ENCODE measurements at regions not wholly inside any gene's neighbourhood (a gene's known extent, or its start where the extent isn't known, plus 50 kb on each side); places are given as distances from the start of the nearest gene placed in this dataset.

GRCh38 chr5:60509519-60509918, 190.4 kb downstream of the DEPDC1B start:
- H3K27ac ChIP-seq = no peak overlapping the region
- no peaks in the 10 kb centered on the region for H4K20me1 ChIP-seq (ENCODE audit: insufficient read depth, poor library complexity, severe bottlenecking)
- WGBS (ENCODE audit: low lambda C conversion rate, missing lambda C conversion rate) = 94% methylated on average over 2 of the region's 2 CpGs
- no peak for DNase-seq (ENCODE audit: low spot score)
- H3K4me2 ChIP-seq = no peak overlapping the region
- no peaks in the 10 kb centered on the region for H3K9me3 ChIP-seq (ENCODE audit: low read depth)
- no peaks in the 10 kb centered on the region for H3K27me3 ChIP-seq
- no peaks in the 10 kb centered on the region for H3K9me2 ChIP-seq (replicated peaks; ENCODE audit: insufficient read depth)
- TF ChIP-seq EZH2 (IDR thresholded peaks at IDR 0.05; ENCODE audit: borderline replicate concordance) (no peak), CTCF (IDR thresholded peaks at IDR 0.05; ENCODE audit: poor library complexity) (no peak), EZH2phosphoT487 (IDR thresholded peaks at IDR 0.05; ENCODE audit: low read depth, severe bottlenecking, unreplicated experiment) (no peak)
- no peaks in the 10 kb centered on the region for H3K36me3 ChIP-seq (replicated peaks; ENCODE audit: insufficient read depth, low read depth)
- H2AFZ ChIP-seq = no peak overlapping the region
- no peak overlapping the region for H3K4me3 ChIP-seq
- peaks cover 8% of the 10 kb centered on the region for H3K4me1 ChIP-seq (ENCODE audit: insufficient read depth)
- no peaks in the 10 kb centered on the region for H3K79me2 ChIP-seq

GRCh38 chr5:60507687-60508086, 192.3 kb downstream of the DEPDC1B start:
- Histone ChIP-seq H3K4me2 (no peak overlapping the region), H3K27ac (peak overlapping the region; percentile 45), H4K20me1 (ENCODE audit: insufficient read depth, poor library complexity, severe bottlenecking) (no peaks in the 10 kb centered on the region), H3K4me1 (ENCODE audit: insufficient read depth) (peaks cover 14% of the 10 kb centered on the region), H3K27me3 (no peaks in the 10 kb centered on the region), H3K9me2 (replicated peaks; ENCODE audit: insufficient read depth) (no peaks in the 10 kb centered on the region), H3K4me3 (no peak overlapping the region), H3K79me2 (no peaks in the 10 kb centered on the region), H3K9me3 (ENCODE audit: low read depth) (no peaks in the 10 kb centered on the region), H3K36me3 (replicated peaks; ENCODE audit: insufficient read depth, low read depth) (no peaks in the 10 kb centered on the region), H2AFZ (no peak overlapping the region)
- peak; percentile 22 for DNase-seq (ENCODE audit: low spot score)
- WGBS (ENCODE audit: low lambda C conversion rate, missing lambda C conversion rate) = 47% methylated on average over 3 of the region's 3 CpGs
- no peak for TF ChIP-seq EZH2phosphoT487 (IDR thresholded peaks at IDR 0.05; ENCODE audit: low read depth, severe bottlenecking, unreplicated experiment)
- TF ChIP-seq EZH2 (IDR thresholded peaks at IDR 0.05; ENCODE audit: borderline replicate concordance) = no peak
- no peak for TF ChIP-seq CTCF (IDR thresholded peaks at IDR 0.05; ENCODE audit: poor library complexity)

GRCh38 chr5:60505373-60506171, 194.4 kb downstream of the DEPDC1B start:
- peak overlapping the region; percentile 28 for H3K27ac ChIP-seq
- no peak overlapping the region for H3K4me3 ChIP-seq
- WGBS (ENCODE audit: low lambda C conversion rate, missing lambda C conversion rate) = 56% methylated on average over 7 of the region's 7 CpGs
- peaks cover 14% of the 10 kb centered on the region for H3K4me1 ChIP-seq (ENCODE audit: insufficient read depth)
- no peaks in the 10 kb centered on the region for H4K20me1 ChIP-seq (ENCODE audit: insufficient read depth, poor library complexity, severe bottlenecking)
- no peaks in the 10 kb centered on the region for H3K9me2 ChIP-seq (replicated peaks; ENCODE audit: insufficient read depth)
- H3K9me3 ChIP-seq (ENCODE audit: low read depth) = no peaks in the 10 kb centered on the region
- no peak overlapping the region for H2AFZ ChIP-seq
- no peaks in the 10 kb centered on the region for H3K27me3 ChIP-seq
- peak overlapping the region; percentile 44 for H3K4me2 ChIP-seq
- DNase-seq (ENCODE audit: low spot score) = no peak
- no peaks in the 10 kb centered on the region for H3K79me2 ChIP-seq
- no peaks in the 10 kb centered on the region for H3K36me3 ChIP-seq (replicated peaks; ENCODE audit: insufficient read depth, low read depth)
- TF ChIP-seq EZH2phosphoT487 (IDR thresholded peaks at IDR 0.05; ENCODE audit: low read depth, severe bottlenecking, unreplicated experiment) (no peak), EZH2 (IDR thresholded peaks at IDR 0.05; ENCODE audit: borderline replicate concordance) (no peak), CTCF (IDR thresholded peaks at IDR 0.05; ENCODE audit: poor library complexity) (no peak)
